ENCODE measurements at regions not wholly inside any gene's neighbourhood (a gene's known extent, or its start where the extent isn't known, plus 50 kb on each side); places are given as distances from the start of the nearest gene placed in this dataset.

DNA sequence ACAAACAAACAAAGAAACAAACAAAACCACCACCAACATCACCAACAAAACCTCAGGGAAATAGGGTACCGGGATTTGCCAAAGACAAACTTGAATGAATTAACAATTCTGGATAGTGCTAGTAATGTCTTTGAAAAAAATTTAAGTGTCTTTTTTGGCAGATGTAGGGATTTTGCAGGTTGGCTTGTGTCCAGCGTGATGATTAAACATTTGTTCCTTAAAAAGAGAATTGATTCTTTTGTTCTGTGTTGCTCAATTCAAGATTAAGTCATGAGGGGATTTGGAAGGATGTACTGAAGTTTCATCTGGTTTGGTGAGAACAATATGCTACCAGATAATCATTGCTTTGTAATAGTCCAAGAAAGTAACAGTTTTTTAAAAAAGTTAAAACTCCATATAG is 125.1 kb upstream of the HS3ST5 start:
- DNase-seq: no peak

DNA sequence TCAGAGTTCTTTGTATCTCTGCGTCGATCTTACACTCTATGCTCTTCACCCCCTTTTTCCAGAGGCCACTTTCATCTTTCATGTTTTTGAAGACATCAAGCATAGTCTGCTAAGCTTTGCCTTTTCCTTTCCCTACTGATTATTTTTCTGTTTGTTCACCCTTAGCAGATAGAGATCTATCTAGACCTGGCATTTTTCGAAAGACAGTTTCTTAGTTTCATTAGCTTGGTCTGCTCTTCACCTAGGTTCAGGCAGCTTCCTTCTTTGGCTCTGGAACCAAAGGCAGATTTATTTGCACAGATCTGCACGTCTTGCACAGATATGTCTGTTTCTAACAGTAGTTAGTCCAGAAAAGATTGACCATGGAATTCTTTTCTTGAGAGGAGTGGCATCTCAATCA is 122.7 kb upstream of the HS3ST5 start:
- DNase-seq: no peak

DNA sequence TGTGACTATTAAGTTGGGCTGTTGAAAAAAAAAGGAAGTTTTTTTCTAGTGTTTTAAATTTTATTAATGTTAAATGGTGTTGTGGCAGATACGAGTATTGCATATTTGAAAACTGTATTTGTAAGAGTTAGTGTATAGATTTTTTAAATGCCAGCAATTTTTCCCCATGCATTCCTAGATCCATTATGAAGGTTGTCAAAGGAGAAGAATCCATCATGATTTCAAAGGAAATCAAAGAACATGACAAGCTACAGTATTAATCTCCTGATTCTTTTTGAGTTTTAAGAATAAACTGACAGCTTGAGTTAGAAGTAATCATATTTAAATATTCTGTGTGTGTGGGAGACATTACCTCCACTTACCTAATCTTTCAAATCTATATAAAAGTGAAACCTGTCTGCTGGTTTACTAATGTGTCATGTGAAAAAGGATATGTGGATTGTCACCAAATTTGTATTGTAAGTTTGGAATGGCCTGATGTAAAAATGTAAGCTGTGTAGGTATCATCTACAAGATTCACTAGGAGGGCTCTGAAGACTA is 111.0 kb upstream of the HS3ST5 start:
- DNase-seq: no peak

- no peak for DNase-seq
Observed at GRCh38 chr6:114452785-114453401, 110.1 kb upstream of the HS3ST5 start.

GRCh38 chr6:114450631-114451030 is 107.8 kb upstream of the HS3ST5 start:
- DNase-seq: no peak

DNA sequence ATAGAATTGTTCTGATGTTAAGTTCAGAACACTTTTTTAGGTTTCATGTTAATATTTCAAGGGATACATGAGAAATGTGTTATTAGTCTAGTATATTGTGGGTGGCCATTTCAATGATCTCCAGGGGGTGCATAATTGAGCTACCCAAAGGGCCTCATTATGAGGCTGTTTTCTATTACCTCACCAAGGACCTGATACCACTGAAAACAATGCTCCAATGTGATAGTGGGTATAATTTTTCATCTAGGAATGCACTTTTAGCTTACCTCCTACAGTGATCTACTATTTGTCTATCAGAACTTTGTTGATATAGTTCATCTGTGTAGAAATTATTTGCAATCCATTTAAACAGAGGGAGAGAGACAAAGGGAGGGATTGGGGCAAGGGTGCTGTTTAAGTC is 106.8 kb upstream of the HS3ST5 start:
- no peak for DNase-seq

- no peak for DNase-seq
Observed at GRCh38 chr6:114446342-114446741, 103.5 kb upstream of the HS3ST5 start.

GRCh38 chr6:114445846-114446245 is 103.0 kb upstream of the HS3ST5 start:
- DNase-seq: peak; percentile 63

DNA sequence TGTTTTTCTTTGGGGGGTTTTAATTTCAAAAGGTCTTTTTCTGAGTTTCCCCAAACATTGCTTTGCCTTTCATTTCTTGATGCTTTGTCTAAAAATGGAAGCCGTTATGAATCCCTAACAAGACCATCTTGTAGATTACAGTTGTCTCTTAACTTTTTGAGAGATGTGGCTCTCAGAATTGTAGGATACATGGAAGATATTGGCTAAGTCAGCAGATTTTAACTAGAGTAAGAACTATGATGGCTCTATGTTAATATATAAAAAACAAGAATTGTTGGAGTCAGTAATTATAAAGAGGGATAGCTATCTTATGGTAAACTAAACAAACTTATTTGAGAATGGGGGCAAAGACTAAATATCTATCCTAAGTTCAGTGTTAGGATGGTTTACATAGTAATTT is 96.6 kb upstream of the HS3ST5 start:
- no peak for DNase-seq

GRCh38 chr6:114437235-114437634 is 94.4 kb upstream of the HS3ST5 start:
- no peak for DNase-seq

GRCh38 chr6:114436691-114437090 is 93.9 kb upstream of the HS3ST5 start:
- no peak for DNase-seq

- no peak for DNase-seq
Observed at GRCh38 chr6:114435985-114436384, 93.2 kb upstream of the HS3ST5 start.

DNA sequence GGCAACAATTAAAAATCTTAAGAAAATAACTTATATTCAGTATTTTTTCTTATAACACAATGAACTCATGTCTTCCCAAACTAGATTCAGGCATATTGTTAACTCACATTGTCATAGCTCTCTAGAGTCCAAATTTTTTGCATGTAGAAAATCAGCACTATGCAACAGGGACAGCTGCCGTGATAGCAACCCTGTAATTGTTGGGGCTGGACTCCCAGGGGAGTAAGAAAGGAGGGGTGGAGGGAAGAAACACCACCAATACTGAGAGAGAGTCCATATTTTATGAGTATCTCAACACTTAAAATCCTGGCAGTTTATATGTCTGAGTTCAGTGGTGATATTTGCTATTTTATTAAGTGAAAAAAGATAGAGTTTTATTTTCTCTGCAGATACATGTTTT is 89.6 kb upstream of the HS3ST5 start:
- DNase-seq: peak; percentile 79

DNA sequence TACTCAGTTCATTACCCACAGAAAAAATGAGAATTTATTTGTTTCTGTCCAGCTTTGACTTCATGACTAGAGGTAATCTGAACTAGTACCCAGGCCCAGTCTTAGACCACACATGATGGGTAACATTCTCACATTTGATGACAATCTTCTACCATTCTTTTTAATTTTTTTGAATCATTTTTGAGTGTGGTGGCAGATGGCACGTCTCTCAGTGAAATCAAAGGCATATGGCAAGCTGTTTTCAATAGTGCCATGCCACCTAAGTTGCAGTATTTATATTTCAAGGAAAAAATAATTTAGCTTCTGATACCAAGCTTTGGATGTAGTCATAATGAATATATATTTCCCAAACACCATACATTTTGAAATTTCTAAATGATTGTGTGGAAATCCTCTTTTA is 88.8 kb upstream of the HS3ST5 start:
- DNase-seq: peak; percentile 68

DNA sequence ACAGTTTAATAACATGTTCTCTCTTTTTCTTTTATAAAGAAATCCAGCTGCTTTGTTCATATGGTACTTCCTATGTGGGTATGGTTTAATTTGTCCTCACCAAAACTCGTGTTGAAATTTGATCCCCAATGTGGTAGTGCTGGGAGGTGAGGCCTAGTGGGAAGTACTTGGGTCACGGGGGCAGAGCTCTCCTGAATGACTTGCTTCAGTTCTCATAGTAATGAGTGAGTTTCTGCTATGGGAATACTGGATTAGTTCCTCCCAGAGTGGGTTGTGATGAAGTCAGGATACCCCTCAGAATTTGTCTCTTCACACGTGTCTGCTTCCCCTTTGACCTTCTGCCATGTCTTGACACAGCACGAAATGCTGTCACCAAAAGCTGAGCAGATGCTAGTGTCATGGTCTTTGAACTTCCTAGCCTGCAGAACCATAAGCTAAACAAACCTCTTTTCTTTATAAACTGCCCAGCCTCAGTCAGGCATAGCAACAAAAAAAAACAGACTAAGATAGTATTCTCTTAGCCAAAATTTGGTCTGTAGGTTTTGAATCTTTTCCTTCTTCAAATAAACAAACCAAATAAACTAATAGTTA is 87.8 kb upstream of the HS3ST5 start:
- DNase-seq: peak; percentile 87

GRCh38 chr6:114428341-114428740 is 85.5 kb upstream of the HS3ST5 start:
- DNase-seq: no peak

GRCh38 chr6:114421199-114421598 is 78.4 kb upstream of the HS3ST5 start:
- DNase-seq: no peak

DNA sequence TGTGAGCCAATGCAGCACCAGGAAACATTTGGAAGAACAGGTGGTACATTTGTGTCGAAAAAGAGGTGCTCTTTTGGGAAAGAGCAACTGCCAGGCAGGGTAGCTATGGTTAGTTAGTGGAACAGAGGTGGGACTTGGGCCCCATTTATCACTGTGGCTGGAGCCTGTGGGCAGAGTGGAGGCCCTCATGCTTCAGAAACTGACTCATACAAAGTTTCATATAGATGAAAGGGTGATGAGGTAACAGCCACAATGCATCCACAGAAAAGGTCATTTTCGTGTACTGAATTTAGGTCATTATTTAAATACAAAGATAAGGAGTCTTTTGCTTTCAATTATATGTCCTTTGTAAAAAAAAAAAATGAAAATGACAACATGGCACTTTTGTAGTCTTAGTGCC is 76.4 kb upstream of the HS3ST5 start:
- no peak for DNase-seq

- no peak for DNase-seq
Observed at GRCh38 chr6:114418304-114418972, 75.6 kb upstream of the HS3ST5 start.

GRCh38 chr6:114407426-114408035 is 64.7 kb upstream of the HS3ST5 start:
- peak; percentile 85 for DNase-seq

- peak; percentile 87 for DNase-seq
Observed at GRCh38 chr6:114404339-114404955, 61.6 kb upstream of the HS3ST5 start.

DNA sequence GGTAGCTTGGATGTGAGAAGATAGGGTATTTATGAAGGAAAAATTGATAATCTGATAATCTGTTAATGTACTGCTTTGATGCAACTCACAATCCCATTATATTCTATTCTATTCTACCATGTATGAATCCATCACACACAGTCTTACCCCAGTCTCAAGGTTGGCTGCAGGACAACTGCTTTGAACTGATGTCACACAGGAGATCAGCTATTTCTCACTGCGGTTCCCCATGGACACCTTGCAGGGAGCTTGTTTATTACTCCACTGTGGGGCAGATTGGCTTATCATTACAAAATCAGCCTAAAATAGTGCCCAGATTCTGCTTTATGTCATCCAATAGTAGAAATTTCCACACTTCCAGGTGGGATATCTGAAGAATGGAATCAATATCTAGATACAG is 61.0 kb upstream of the HS3ST5 start:
- DNase-seq: no peak

DNA sequence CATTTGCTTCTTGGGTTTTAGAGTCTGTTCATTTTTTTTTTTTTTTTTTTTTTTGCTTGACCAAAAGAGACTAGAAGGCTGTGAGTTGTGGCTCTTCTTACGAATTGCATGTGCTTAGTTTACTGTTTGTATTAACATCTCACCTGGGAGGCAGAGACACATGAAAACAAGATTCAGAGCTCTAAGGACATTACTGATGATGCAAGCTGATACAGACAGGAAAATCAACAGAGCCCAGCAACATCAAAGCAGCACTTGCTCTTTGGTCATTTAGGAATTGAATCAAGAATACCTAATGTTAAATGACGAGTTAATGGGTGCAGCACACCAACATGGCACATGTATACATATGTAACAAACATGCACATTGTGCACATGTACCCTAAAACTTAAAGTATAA is 55.7 kb upstream of the HS3ST5 start:
- DNase-seq: no peak
